ENCODE measurements at regions not wholly inside any gene's neighbourhood (a gene's known extent, or its start where the extent isn't known, plus 50 kb on each side); places are given as distances from the start of the nearest gene placed in this dataset.

DNA sequence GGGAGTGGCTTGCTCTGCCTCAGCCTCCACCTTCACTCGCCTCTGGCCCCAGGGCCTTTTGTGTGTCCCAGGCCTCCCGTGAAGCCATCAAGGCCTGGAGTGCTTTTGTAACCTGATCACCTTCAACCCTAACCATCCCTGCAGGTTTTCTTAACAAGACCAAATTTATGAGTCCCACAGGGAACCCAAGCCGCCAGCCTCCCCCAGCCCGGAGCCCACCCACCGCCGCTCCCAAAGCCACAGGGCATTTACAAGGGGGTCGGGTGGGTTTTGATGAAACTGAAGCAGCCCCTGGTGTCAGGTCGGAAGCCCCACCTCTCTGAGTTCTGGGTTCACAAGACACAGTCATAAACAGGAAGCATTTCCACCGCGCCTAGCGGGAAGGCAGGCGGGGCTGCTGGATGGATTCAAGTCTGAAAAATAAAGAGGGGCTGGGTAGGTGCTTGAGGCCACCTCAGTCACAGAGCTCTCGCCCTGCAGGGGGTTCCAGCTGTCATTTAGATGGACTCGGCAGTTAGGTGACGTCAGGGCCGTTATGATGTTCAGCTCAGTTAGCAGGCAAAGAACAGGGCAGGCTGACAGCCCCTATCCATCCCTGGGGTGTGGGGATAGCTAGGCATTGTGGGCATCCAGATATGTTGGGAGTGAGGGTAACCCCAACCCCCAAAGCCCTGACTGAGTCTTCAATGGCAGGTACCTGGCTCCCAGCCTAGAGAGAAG lies 128.5 kb downstream of the BCOR start:
- no peak for TF ChIP-seq ZNF274 (IDR thresholded peaks at IDR 0.05; ENCODE audit: low read depth, low read length)
- no peak overlapping the region for H3K4me3 ChIP-seq (ENCODE audit: low read length)

- H3K4me3 ChIP-seq (ENCODE audit: low read length): no peak overlapping the region
- no peak for TF ChIP-seq ZNF274 (IDR thresholded peaks at IDR 0.05; ENCODE audit: low read depth, low read length)
Measured at GRCh38 chrX:39969819-39970504, 127.8 kb downstream of the BCOR start.

DNA sequence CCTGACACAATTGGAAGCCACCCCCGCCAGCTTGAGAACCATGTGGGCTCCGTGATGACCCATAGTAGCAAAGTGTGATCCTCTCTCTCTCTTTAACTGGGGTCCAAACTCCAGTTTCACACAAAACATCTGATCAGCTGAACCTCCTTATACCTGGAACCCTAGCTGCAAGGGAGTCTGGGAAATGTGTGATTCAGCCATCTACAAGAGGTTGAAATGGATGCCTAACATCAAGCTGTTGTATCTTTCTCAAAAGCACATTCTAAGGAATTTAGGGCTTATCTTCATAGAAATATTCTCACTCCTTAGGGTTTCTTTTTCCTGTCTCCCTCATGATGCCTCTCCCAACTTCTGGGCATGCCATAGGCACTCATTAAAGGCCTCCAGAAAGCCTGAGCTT lies 126.0 kb downstream of the BCOR start:
- no peak overlapping the region for H3K4me3 ChIP-seq (ENCODE audit: low read length)
- no peak for TF ChIP-seq ZNF274 (IDR thresholded peaks at IDR 0.05; ENCODE audit: low read depth, low read length)

GRCh38 chrX:39972340-39972739 lies 125.4 kb downstream of the BCOR start:
- TF ChIP-seq ZNF274 (IDR thresholded peaks at IDR 0.05; ENCODE audit: low read depth, low read length): no peak
- no peak overlapping the region for H3K4me3 ChIP-seq (ENCODE audit: low read length)

DNA sequence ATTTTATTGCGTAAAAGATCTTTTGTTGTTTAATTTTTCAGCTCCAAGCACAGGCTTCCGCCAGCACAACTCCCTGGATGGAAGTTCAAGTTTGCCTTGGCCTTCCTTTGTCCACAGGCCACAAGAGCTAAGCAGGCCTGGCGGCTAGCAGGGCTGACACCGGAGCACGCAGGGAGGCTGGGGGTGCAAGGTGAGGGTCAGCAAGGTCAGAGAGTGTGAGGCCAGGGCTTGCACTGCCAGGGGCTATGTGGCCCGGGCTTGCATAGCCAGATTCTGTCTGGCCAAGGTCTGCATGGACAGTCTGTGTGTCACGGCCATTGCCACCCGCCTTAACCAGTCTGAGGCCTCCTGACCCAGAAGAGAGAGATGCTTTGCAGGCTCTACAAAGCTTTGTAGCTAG lies 123.9 kb downstream of the BCOR start:
- no peak for TF ChIP-seq ZNF274 (IDR thresholded peaks at IDR 0.05; ENCODE audit: low read depth, low read length)
- no peak overlapping the region for H3K4me3 ChIP-seq (ENCODE audit: low read length)

- no peak for TF ChIP-seq ZNF274 (IDR thresholded peaks at IDR 0.05; ENCODE audit: low read depth, low read length)
- no peak overlapping the region for H3K4me3 ChIP-seq (ENCODE audit: low read length)
Measured at GRCh38 chrX:39974270-39974669, 123.5 kb downstream of the BCOR start.

GRCh38 chrX:39975101-39975925 lies 122.4 kb downstream of the BCOR start:
- H3K4me3 ChIP-seq (ENCODE audit: low read length): no peak overlapping the region

GRCh38 chrX:39981946-39982345 lies 115.8 kb downstream of the BCOR start:
- no peak overlapping the region for H3K4me3 ChIP-seq (ENCODE audit: low read length)
- TF ChIP-seq ZNF274 (IDR thresholded peaks at IDR 0.05; ENCODE audit: low read depth, low read length): no peak

More at GRCh38 chrX:39975101-39975925, 122.4 kb downstream of the BCOR start:
- no peak for TF ChIP-seq ZNF274 (IDR thresholded peaks at IDR 0.05; ENCODE audit: low read depth, low read length)

DNA sequence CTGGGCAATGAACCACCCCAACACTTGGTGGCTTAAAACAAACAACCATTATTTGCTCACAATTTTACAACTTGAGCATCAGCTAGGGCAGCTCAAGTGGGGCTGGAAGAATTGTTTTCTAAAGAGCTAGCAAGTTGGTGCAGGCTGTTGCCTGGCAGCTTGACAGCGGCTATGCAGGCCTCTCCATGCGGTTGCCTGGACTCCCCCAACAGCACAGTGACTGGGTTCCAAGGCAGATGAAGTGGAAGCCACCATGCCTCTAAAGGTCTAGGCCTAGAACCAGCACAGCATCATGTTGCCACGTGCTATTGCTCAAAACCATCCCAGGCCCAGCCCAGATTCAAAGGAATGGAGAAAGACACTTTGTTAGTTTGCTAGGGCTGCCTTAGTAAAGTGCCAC lies 114.8 kb downstream of the BCOR start:
- TF ChIP-seq ZNF274 (IDR thresholded peaks at IDR 0.05; ENCODE audit: low read depth, low read length): no peak
- H3K4me3 ChIP-seq (ENCODE audit: low read length): no peak overlapping the region

- H3K4me3 ChIP-seq (ENCODE audit: low read length): no peak overlapping the region
- no peak for TF ChIP-seq ZNF274 (IDR thresholded peaks at IDR 0.05; ENCODE audit: low read depth, low read length)
Measured at GRCh38 chrX:39983715-39984114, 114.0 kb downstream of the BCOR start.

- no peak overlapping the region for H3K4me3 ChIP-seq (ENCODE audit: low read length)
- TF ChIP-seq ZNF274 (IDR thresholded peaks at IDR 0.05; ENCODE audit: low read depth, low read length): no peak
Measured at GRCh38 chrX:39984191-39984956, 113.4 kb downstream of the BCOR start.

- TF ChIP-seq ZNF274 (IDR thresholded peaks at IDR 0.05; ENCODE audit: low read depth, low read length): no peak
- no peak overlapping the region for H3K4me3 ChIP-seq (ENCODE audit: low read length)
Measured at GRCh38 chrX:39985071-39985470, 112.7 kb downstream of the BCOR start.

DNA sequence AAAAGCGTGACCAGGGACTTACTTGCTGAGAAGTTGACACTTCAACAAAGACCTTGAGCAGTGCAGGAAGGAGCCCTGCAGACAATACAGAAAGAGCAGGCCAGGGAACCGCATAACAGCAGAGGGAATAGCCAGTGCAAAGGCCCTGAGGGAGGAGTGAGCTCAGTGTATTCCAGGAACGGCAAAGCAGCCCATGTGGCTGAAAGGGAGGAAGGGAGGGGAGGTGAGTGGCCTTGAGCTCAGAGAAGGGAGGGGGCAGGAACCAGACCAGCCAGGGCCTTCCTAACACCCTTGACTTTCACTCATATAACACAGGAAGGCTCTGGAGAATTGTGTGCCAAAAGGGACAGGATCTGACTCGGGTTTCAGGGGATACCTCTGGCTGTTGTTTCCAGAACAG lies 112.2 kb downstream of the BCOR start:
- no peak for TF ChIP-seq ZNF274 (IDR thresholded peaks at IDR 0.05; ENCODE audit: low read depth, low read length)
- no peak overlapping the region for H3K4me3 ChIP-seq (ENCODE audit: low read length)

- no peak overlapping the region for H3K4me3 ChIP-seq (ENCODE audit: low read length)
- no peak for TF ChIP-seq ZNF274 (IDR thresholded peaks at IDR 0.05; ENCODE audit: low read depth, low read length)
Measured at GRCh38 chrX:39988496-39988895, 109.3 kb downstream of the BCOR start.
